ENCODE measurements at regions not wholly inside any gene's neighbourhood (a gene's known extent, or its start where the extent isn't known, plus 50 kb on each side); places are given as distances from the start of the nearest gene placed in this dataset.

GRCh38 chr4:96946552-96946951, 1106.7 kb downstream of the PDHA2 start:
- no peak for TF ChIP-seq CTCF (IDR thresholded peaks at IDR 0.05)
- Histone ChIP-seq H3K4me3 (no peak overlapping the region), H3K27ac (no peak overlapping the region)
- no peak for DNase-seq (ENCODE audit: low spot score)

GRCh38 chr4:96952610-96953009, 1112.7 kb downstream of the PDHA2 start:
- Histone ChIP-seq H3K4me3 (no peak overlapping the region), H3K27ac (no peak overlapping the region)
- no peak for TF ChIP-seq CTCF (IDR thresholded peaks at IDR 0.05)
- DNase-seq (ENCODE audit: low spot score), result no peak

- H3K4me3 ChIP-seq, result no peak overlapping the region
- no peak for DNase-seq (ENCODE audit: low spot score)
- no peak for TF ChIP-seq CTCF (IDR thresholded peaks at IDR 0.05)
- no peak overlapping the region for H3K27ac ChIP-seq
These were observed 1115.3 kb downstream of the PDHA2 start for GRCh38 chr4:96955226-96955625.

- Histone ChIP-seq H3K4me3 (no peak overlapping the region), H3K27ac (no peak overlapping the region)
- no peak for DNase-seq (ENCODE audit: low spot score)
- TF ChIP-seq CTCF (IDR thresholded peaks at IDR 0.05), result no peak
These were observed 1115.8 kb downstream of the PDHA2 start for GRCh38 chr4:96955691-96956090.

GRCh38 chr4:96969455-96969854, 1129.6 kb downstream of the PDHA2 start:
- H3K27ac ChIP-seq, result no peak overlapping the region
- DNase-seq (ENCODE audit: low spot score), result no peak
- H3K4me3 ChIP-seq, result no peak overlapping the region
- no peak for TF ChIP-seq CTCF (IDR thresholded peaks at IDR 0.05)

- Histone ChIP-seq H3K4me3 (no peak overlapping the region), H3K27ac (no peak overlapping the region)
- DNase-seq (ENCODE audit: low spot score), result no peak
- no peak for TF ChIP-seq CTCF (IDR thresholded peaks at IDR 0.05)
These were observed 1133.0 kb downstream of the PDHA2 start for GRCh38 chr4:96972920-96973319.

- no peak overlapping the region for H3K4me3 ChIP-seq
- no peak for DNase-seq (ENCODE audit: low spot score)
- TF ChIP-seq CTCF (IDR thresholded peaks at IDR 0.05), result no peak
- no peak overlapping the region for H3K27ac ChIP-seq
These were observed 1134.4 kb downstream of the PDHA2 start for GRCh38 chr4:96974295-96974694.

Data from coronary artery (tissue), 2 donors.